ENCODE measurements at regions not wholly inside any gene's neighbourhood (a gene's known extent, or its start where the extent isn't known, plus 50 kb on each side); places are given as distances from the start of the nearest gene placed in this dataset.

GRCh38 chr2:126774761-126775160 lies 118.8 kb downstream of the GYPC start:
- DNase-seq = no peak

- no peak for DNase-seq
These were observed 119.5 kb downstream of the GYPC start for GRCh38 chr2:126775300-126775985.

GRCh38 chr2:126776255-126776654 lies 120.3 kb downstream of the GYPC start:
- DNase-seq = no peak

GRCh38 chr2:126776692-126777619 lies 121.0 kb downstream of the GYPC start:
- DNase-seq = peak; percentile 58 to 73 (median 64)

GRCh38 chr2:126777620-126777978 lies 121.1 kb upstream of the TEX51 start:
- DNase-seq = no peak

- DNase-seq = no peak
These were observed 119.9 kb upstream of the TEX51 start for GRCh38 chr2:126778561-126779501.

- no peak for DNase-seq
These were observed 117.5 kb upstream of the TEX51 start for GRCh38 chr2:126781206-126781605.

- no peak for DNase-seq
These were observed 116.9 kb upstream of the TEX51 start for GRCh38 chr2:126781806-126782205.

- DNase-seq = no peak
These were observed 116.0 kb upstream of the TEX51 start for GRCh38 chr2:126782648-126783047.

GRCh38 chr2:126783341-126783740 lies 115.3 kb upstream of the TEX51 start:
- DNase-seq = no peak

GRCh38 chr2:126784045-126784444 lies 114.6 kb upstream of the TEX51 start:
- no peak for DNase-seq

GRCh38 chr2:126784621-126785020 lies 114.1 kb upstream of the TEX51 start:
- no peak for DNase-seq

- no peak for DNase-seq
These were observed 113.5 kb upstream of the TEX51 start for GRCh38 chr2:126785236-126785635.

GRCh38 chr2:126785862-126786261 lies 112.8 kb upstream of the TEX51 start:
- DNase-seq = no peak

GRCh38 chr2:126786765-126787164 lies 111.9 kb upstream of the TEX51 start:
- DNase-seq = no peak

GRCh38 chr2:126787289-126787688 lies 111.4 kb upstream of the TEX51 start:
- DNase-seq = no peak

GRCh38 chr2:126788113-126788512 lies 110.6 kb upstream of the TEX51 start:
- DNase-seq = no peak

- DNase-seq = no peak
These were observed 110.0 kb upstream of the TEX51 start for GRCh38 chr2:126788652-126789051.

- no peak for DNase-seq
These were observed 107.5 kb upstream of the TEX51 start for GRCh38 chr2:126790987-126791780.

- no peak for DNase-seq
These were observed 106.5 kb upstream of the TEX51 start for GRCh38 chr2:126792186-126792585.

GRCh38 chr2:126792993-126793392 lies 105.7 kb upstream of the TEX51 start:
- DNase-seq = no peak

All from T-helper 2 cell (primary cell).